GM12878 (cell line): ENCODE measurements at regions not wholly inside any gene's neighbourhood (a gene's known extent, or its start where the extent isn't known, plus 50 kb on each side); places are given as distances from the start of the nearest gene placed in this dataset.

ENCODE experiments used
- ATAC-seq: fragments of 200-7000 bp; cut with Tn5 transposase; 3 replicates; pipeline ENCODE4 v1.9.1; 2020; ENCODE audit warnings: mild to moderate bottlenecking, moderate library complexity
- BruUV-seq: library from RNA; stranded (reverse); fragments of 400-500 nt; replicated peaks from 2 replicates; lab custom pipeline; 2021; lab: Mats Ljungman, UMichigan
- CTCF ChIA-PET: fragments of 300-600 bp; sonication (Branson Sonifier 250); formaldehyde crosslinking; extraction: SDS; loops from one replicate; lab custom pipeline; 2021; ENCODE audit warnings: inconsistent platforms; lab: Yijun Ruan, JAX
- POLR2A ChIA-PET: fragments of 350-600 bp; formaldehyde crosslinking; extraction: SDS; loops from one replicate; lab custom pipeline; 2021; ENCODE audit warnings: inconsistent platforms; lab: Charles Lee
- RAD21 ChIA-PET: fragments of 300-600 bp; sonication (Branson Sonifier 250); formaldehyde crosslinking; loops from one replicate; lab custom pipeline; 2023; ENCODE audit warnings: antibody characterized with exemption; ENCODE audit not compliant: unreplicated experiment; lab: Charles Lee
- SMC1A ChIA-PET: fragments of 300-600 bp; sonication (Branson Sonifier 250); formaldehyde crosslinking; loops from one replicate; lab custom pipeline; 2023; ENCODE audit not compliant: unreplicated experiment, uncharacterized antibody; lab: Charles Lee
- DNase-seq: peaks from one replicate; pipeline ENCODE4 v3.0.0-alpha.2; 2011; ENCODE audit warnings: low read depth, low spot score
- FAIRE-seq: peaks from 3 replicates; lab custom pipeline; 2011; peaks lifted over from hg19 to GRCh38; lab: Jason Lieb, UNC
- H2AFZ ChIP-seq: 2 replicates; pipeline ENCODE4 v1.6.0; 2011; ENCODE audit warnings: low read depth, low read length, control low read depth; ENCODE audit not compliant: control insufficient read depth
- H3K27ac ChIP-seq: 2 replicates; pipeline ENCODE4 v1.5.1; 2011; ENCODE audit warnings: control low read depth; ENCODE audit not compliant: control insufficient read depth, insufficient read depth
- H3K27me3 ChIP-seq, 2 experiments: replicated peaks in 1 of 2; 2 replicates each; pipeline versions ENCODE4 v1.6.0 to v1.6.1; 2011; ENCODE audit warnings: low read length in 1 of 2; ENCODE audit not compliant: control insufficient read depth in 2 of 2, insufficient read depth in 2 of 2
- H3K36me3 ChIP-seq, 2 experiments: 2 replicates each; pipeline ENCODE4 v1.5.1; 2011; ENCODE audit warnings: low read length in 1 of 2; ENCODE audit not compliant: control insufficient read depth in 2 of 2, insufficient read depth in 2 of 2
- H3K4me1 ChIP-seq: 2 replicates; pipeline ENCODE4 v1.6.1; 2011; ENCODE audit warnings: mild to moderate bottlenecking, low read length, moderate library complexity, mixed read lengths; ENCODE audit not compliant: control insufficient read depth, insufficient read depth
- H3K4me2 ChIP-seq: 2 replicates; pipeline ENCODE4 v1.6.0; 2011; ENCODE audit warnings: control low read depth; ENCODE audit not compliant: control insufficient read depth, insufficient read depth
- H3K4me3 ChIP-seq: fragments of 200-600 bp; sonication (generic); 2 replicates; pipeline ENCODE4 v1.5.1; 2016
- H3K79me2 ChIP-seq: 2 replicates; pipeline ENCODE4 v1.6.0; 2011; ENCODE audit warnings: low read length; ENCODE audit not compliant: control insufficient read depth, insufficient read depth
- H3K9ac ChIP-seq: 2 replicates; pipeline ENCODE4 v1.8.0; 2011; ENCODE audit warnings: low read length, control low read depth, mixed read lengths; ENCODE audit not compliant: control insufficient read depth, insufficient read depth
- H3K9me3 ChIP-seq: replicated peaks from 3 replicates; pipeline ENCODE4 v1.5.1; 2011; ENCODE audit warnings: mild to moderate bottlenecking, low read length; ENCODE audit not compliant: control insufficient read depth, insufficient read depth
- H4K20me1 ChIP-seq: 2 replicates; pipeline ENCODE4 v1.6.0; 2011; ENCODE audit not compliant: control insufficient read depth, insufficient read depth
- ASH2L ChIP-seq: fragments of 300-600, 200-600 bp; sonication (generic); IDR thresholded peaks from 2 replicates; pipeline ENCODE4 v1.6.1; 2017; ENCODE audit warnings: low read depth, mild to moderate bottlenecking, borderline replicate concordance
- ATF2 ChIP-seq: IDR thresholded peaks from 2 replicates; pipeline ENCODE4 v1.6.1; 2012; ENCODE audit warnings: low read length, inconsistent platforms
- BMI1 ChIP-seq: fragments of 450-650 bp; IDR thresholded peaks from 2 replicates; pipeline ENCODE4 v1.6.1; 2016; ENCODE audit warnings: mild to moderate bottlenecking, moderate library complexity, borderline replicate concordance
- CBFB ChIP-seq: IDR thresholded peaks from 2 replicates; pipeline ENCODE4 v1.6.1; 2016; ENCODE audit warnings: antibody characterized with exemption, low read depth
- CBX5 ChIP-seq: sonication (generic); IDR thresholded peaks from 2 replicates; pipeline ENCODE4 v1.6.1; 2016; ENCODE audit warnings: low read depth, moderate library complexity, mild to moderate bottlenecking, inconsistent platforms
- MAX ChIP-seq: IDR thresholded peaks from 2 replicates; pipeline ENCODE4 v1.6.1; 2012; ENCODE audit warnings: low read depth, low read length, improper control_type of control experiment
- WRNIP1 ChIP-seq: IDR thresholded peaks from 2 replicates; pipeline ENCODE4 v1.6.1; 2011; ENCODE audit warnings: low read depth, low read length, improper control_type of control experiment, borderline replicate concordance
- WGBS: methylation state at CpG from one replicate; pipeline ENCODE4 v1.1.6; 2016; ENCODE audit warnings: low lambda C conversion rate; ENCODE audit not compliant: insufficient replicate concordance, insufficient coverage; ENCODE audit errors: missing lambda C conversion rate; 5-methylcytosine and 5-hydroxymethylcytosine counted together
- in situ Hi-C: fragments of 300-500 bp; cut with MboI; formaldehyde crosslinking; loops from 9 replicates; pipeline ENCODE4 v1.14.3; 2018; ENCODE audit warnings: mixed read lengths
- intact Hi-C: fragments of 100-400 bp; cut with micrococcal nuclease; formaldehyde crosslinking; loops from one replicate; pipeline ENCODE4 v1.14.2; 2022; ENCODE audit not compliant: unreplicated experiment

GRCh38 chr10:33612116-33612515 lies 277.6 kb upstream of the NRP1 start:
- no peaks in the 10 kb centered on the region for H3K27me3 ChIP-seq
- intact Hi-C loops (no loop called here), in situ Hi-C loops (no loop called here)
- H3K27ac ChIP-seq, result no peak overlapping the region
- H3K9ac ChIP-seq, result no peak overlapping the region
- no peak overlapping the region for H3K4me3 ChIP-seq
- ChIA-PET POLR2A (no interaction called here), SMC1A (interaction anchor here (0.9 to 2.7 kb wide), 15 partner anchors 9 to 463 kb away, joined by 3 to 20 read pairs (median 4); no protein-coding TSS in a partner anchor), RAD21 (interaction anchor here (1.0 to 1.5 kb wide), 4 partner anchors 12 to 419 kb away, joined by 3 to 4 read pairs (median 4); no protein-coding TSS in a partner anchor), CTCF (interaction anchor here (0.8 to 1.4 kb wide), 2 partner anchors 195 to 281 kb away, joined by 3 read pairs; no protein-coding TSS in a partner anchor)
- BruUV-seq, result no TSS peak
- FAIRE-seq (no peak), DNase-seq (no peak), ATAC-seq (peak; percentile 13; the same call in 2 of the 3 replicates)
- no peaks in the 10 kb centered on the region for H3K79me2 ChIP-seq
- WGBS, result 6% methylated on average over 1 of the region's 1 CpG
- H2AFZ ChIP-seq, result no peak overlapping the region
- TF ChIP-seq ATF2 (no peak), MAX (no peak), CBFB (no peak), CBX5 (no peak)
- H3K4me1 ChIP-seq, result no peaks in the 10 kb centered on the region
- H3K9me3 ChIP-seq, result no peaks in the 10 kb centered on the region
- H4K20me1 ChIP-seq, result no peaks in the 10 kb centered on the region
- H3K4me2 ChIP-seq, result no peak overlapping the region
- H3K36me3 ChIP-seq, result no peaks in the 10 kb centered on the region

DNA sequence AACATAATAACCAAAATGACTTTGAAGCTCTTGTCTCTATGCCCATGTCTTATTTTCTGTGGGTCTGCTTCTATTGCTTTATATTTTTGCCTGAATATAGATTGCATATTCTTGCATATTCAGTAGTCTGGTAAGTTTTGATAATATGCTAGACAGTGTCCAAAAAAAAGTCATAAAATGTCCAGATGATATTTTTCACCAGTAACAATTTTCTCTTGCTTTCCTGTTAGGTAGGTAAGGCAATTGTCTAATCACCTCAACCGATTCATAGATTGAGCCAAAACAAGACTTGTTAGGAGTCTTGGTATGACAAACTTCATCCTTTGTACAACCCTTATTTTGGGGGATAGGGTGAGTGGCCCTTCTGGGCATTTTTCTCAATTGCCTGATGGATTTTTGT lies 277.0 kb upstream of the NRP1 start:
- Histone ChIP-seq H3K4me3 (no peak overlapping the region), H2AFZ (no peak overlapping the region)
- SMC1A ChIA-PET, result interaction anchor here (1.0 to 2.6 kb wide), 9 partner anchors 9 to 464 kb away, joined by 3 to 20 read pairs (median 5); no protein-coding TSS in a partner anchor
- BruUV-seq, result no TSS peak
- no peak for TF ChIP-seq ASH2L
- no peak for TF ChIP-seq WRNIP1
- no peak for TF ChIP-seq BMI1
- TF ChIP-seq, all 136 proteins: peak for 0
- H3K79me2 ChIP-seq, result no peaks in the 10 kb centered on the region
- intact Hi-C loops, result no loop called here
- no peak for DNase-seq
- POLR2A ChIA-PET, result no interaction called here
- in situ Hi-C loops, result no loop called here
- no peak overlapping the region for H3K9ac ChIP-seq
- no peak overlapping the region for H3K27ac ChIP-seq
- no peak for FAIRE-seq
- CTCF ChIA-PET, result no interaction called here
- no peaks in the 10 kb centered on the region for H4K20me1 ChIP-seq
- H3K27me3 ChIP-seq, result no peaks in the 10 kb centered on the region
- no peaks in the 10 kb centered on the region for H3K36me3 ChIP-seq
- RAD21 ChIA-PET, result interaction anchor here (1.1 to 1.5 kb wide), 2 partner anchors 53 to 418 kb away, joined by 3 to 4 read pairs; no protein-coding TSS in a partner anchor
- H3K9me3 ChIP-seq, result no peaks in the 10 kb centered on the region
- H3K4me1 ChIP-seq, result no peaks in the 10 kb centered on the region
- H3K4me2 ChIP-seq, result no peak overlapping the region
- ATAC-seq, result no peak
- WGBS, result 38% methylated on average over 1 of the region's 1 CpG
